GM12874 (cell line): ENCODE measurements at regions not wholly inside any gene's neighbourhood (a gene's known extent, or its start where the extent isn't known, plus 50 kb on each side); places are given as distances from the start of the nearest gene placed in this dataset.

Experiments
- TF ChIP-seq, protein P1 (sequence below): IDR thresholded peaks from 2 replicates; pipeline ENCODE4 v1.5.1; 2011; ENCODE audit warnings: low read depth, mild to moderate bottlenecking, control low read depth, low read length, moderate library complexity; ENCODE audit not compliant: insufficient read depth

- TF ChIP-seq, protein P1, sequence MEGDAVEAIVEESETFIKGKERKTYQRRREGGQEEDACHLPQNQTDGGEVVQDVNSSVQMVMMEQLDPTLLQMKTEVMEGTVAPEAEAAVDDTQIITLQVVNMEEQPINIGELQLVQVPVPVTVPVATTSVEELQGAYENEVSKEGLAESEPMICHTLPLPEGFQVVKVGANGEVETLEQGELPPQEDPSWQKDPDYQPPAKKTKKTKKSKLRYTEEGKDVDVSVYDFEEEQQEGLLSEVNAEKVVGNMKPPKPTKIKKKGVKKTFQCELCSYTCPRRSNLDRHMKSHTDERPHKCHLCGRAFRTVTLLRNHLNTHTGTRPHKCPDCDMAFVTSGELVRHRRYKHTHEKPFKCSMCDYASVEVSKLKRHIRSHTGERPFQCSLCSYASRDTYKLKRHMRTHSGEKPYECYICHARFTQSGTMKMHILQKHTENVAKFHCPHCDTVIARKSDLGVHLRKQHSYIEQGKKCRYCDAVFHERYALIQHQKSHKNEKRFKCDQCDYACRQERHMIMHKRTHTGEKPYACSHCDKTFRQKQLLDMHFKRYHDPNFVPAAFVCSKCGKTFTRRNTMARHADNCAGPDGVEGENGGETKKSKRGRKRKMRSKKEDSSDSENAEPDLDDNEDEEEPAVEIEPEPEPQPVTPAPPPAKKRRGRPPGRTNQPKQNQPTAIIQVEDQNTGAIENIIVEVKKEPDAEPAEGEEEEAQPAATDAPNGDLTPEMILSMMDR = no peak
Observed at GRCh38 chr18:34448662-34449061, 223.9 kb upstream of the NOL4 start.

DNA sequence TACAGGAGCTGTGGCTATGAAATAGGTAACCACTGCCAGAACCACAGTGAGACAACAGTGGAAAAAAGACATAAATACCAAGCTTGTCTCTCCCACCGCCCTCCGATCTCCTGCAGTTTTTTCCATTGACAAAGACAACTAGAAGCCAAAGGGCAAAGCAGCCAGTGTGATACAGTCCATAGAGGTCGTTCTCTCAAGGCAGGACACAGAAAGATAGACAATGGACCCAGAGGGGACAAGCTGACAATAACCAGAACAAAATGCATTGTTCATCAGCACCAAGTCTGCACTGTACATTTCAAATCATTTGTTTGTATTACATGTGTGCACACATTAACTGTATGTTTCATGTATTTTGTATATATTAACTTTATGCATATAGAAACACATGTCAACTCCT is 233.0 kb upstream of the NOL4 start:
- TF ChIP-seq, protein P1 = no peak

- TF ChIP-seq, protein P1 = no peak
Observed at GRCh38 chr18:34458410-34458977, 233.8 kb upstream of the NOL4 start.

GRCh38 chr18:34461266-34461665 is 236.6 kb upstream of the NOL4 start:
- TF ChIP-seq, protein P1 = no peak

DNA sequence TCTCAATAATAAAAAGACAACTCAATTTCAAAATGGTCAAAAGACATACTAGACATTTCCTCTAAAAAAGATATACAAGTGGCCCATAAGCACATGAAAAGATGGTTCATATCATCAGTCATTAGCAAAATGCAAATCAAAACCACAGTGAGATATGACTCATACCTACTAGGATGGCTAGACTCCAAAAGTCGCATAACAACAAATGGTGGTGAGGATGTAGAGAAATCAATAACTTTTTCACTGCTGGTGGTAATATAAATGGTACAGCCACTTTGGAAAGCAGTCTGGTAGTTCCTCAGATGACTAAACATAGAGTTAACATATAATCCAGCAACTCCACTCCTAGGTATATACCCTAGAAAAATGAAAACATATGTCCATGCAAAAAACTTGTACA is 242.3 kb upstream of the NOL4 start:
- TF ChIP-seq, protein P1 = no peak

DNA sequence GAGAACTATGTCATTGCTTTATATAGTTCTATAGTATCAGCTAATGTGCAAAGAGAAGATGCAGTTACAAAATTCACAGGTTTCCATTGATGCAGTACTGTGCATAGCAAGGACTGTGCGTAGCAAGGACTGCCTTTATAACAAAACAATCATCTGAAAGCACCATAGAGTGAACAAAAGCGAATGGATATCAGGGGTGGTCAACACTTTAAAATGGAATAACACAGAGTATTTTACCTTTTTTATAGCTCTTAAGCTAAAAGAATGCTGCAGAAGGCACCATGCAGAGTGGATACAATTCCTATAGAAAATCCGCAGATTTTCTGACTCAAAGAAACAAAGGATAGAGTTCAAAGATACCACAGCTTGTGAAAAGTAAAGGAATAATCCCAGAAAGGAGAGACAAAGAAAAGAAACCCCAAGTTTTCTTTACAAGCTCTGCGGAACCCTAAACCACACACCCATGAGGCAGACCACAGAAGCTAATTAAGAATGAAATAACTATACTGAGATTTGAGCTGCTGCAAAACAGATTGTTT is 229.9 kb upstream of the DTNA start:
- TF ChIP-seq, protein P1 = no peak

- TF ChIP-seq, protein P1 = no peak
Observed at GRCh38 chr18:34482204-34482603, 227.9 kb upstream of the DTNA start.
